T47D (cell line): ENCODE measurements at regions not wholly inside any gene's neighbourhood (a gene's known extent, or its start where the extent isn't known, plus 50 kb on each side); places are given as distances from the start of the nearest gene placed in this dataset.

Source experiments
- DNase-seq, 2 experiments: peaks; one replicate each; pipeline versions ENCODE4 v3.0.0 to v3.0.0-alpha.2; 2011 to 2012; ENCODE audit warnings: low read depth in 1 of 2, low spot score in 1 of 2
- JUND ChIP-seq: IDR thresholded peaks from 2 replicates; pipeline ENCODE4 v1.6.1; 2012; ENCODE audit warnings: low read depth
- in situ Hi-C: cut with HindIII; loops from 2 replicates; pipeline ENCODE4 v1.10.0; 2016; ENCODE audit warnings: low sequenced_read_pairs, low pct_unique_long_range_greater_than_20kb

DNA sequence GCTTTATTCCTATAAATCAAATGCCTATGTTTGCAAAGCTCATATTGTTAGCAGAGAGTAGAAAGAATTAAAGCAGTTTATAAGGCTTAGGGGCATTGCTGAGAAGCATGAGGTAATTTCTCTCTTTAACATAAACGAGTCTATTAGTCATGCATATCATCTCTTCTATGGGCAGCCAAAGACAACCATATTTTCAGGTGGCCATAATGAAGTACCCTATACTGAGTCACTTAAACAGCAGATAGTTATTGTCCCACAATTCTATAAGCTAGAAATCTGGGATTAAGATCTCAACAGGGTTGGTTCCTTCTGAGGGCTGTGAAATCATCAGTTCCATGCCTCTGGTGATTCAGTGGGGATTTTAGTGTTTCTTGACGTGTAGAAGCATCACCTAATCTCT is 277.5 kb downstream of the NR4A2 start:
- no peak for DNase-seq
- in situ Hi-C loops = no loop called here
- no peak for TF ChIP-seq JUND

DNA sequence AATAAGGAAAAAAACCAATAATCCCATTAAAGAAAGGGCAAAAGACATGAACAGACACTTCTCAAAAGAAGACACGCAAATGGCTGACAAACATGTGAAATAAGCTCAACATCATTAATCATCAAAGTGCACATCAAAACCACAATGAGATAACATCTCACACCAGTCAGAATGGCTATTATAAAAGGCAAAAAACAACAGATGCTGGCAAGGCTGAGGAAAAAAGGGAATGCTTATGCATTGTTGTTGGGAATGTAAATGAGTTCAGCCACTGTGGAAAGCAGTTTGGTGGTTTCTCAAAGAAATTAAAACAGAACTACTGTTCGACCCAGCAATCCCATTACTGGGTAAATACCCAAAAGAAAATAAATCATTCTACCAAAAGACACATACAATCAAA is 285.6 kb downstream of the NR4A2 start:
- no peak for DNase-seq
- TF ChIP-seq JUND = no peak
- in situ Hi-C loops = no loop called here

DNA sequence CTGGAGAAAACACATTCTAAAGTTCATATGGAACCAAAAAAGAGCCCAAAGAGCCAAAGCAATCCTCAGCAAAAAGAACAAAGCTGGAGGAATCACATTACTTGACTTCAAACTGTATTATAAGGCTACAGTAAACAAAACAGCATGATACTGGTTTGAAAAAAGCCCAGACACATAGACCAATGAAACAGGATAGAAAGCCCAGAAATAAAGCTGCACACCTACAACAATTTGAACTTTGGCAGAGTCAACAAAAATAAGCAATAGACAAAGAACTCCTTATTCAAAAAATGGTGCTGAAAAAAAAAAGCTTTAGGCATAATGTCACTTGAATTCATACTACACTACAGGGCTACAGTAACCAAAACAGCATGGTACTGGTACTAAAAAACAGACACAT is 289.6 kb downstream of the NR4A2 start:
- in situ Hi-C loops = no loop called here
- DNase-seq = no peak
- TF ChIP-seq JUND = no peak

DNA sequence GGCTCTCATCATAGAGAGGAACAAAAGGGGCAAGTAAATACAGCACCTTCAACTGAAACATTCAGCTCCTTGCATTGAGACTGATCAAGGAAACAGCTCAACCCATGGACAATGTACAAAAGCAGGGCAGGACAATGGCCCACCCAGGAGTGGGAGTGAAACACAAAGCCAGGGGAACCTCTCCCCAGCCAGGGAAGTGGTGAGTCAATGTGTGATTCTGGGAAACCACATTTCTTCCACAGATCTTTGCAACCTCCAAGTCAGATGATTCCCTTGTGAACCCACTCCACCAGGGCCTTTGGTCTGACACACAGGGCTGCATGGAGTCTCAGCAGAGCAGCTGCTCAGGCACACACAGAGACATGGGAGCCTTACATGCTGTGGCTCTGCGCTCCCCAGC is 294.5 kb downstream of the NR4A2 start:
- in situ Hi-C loops = no loop called here
- DNase-seq = no peak
- no peak for TF ChIP-seq JUND

DNA sequence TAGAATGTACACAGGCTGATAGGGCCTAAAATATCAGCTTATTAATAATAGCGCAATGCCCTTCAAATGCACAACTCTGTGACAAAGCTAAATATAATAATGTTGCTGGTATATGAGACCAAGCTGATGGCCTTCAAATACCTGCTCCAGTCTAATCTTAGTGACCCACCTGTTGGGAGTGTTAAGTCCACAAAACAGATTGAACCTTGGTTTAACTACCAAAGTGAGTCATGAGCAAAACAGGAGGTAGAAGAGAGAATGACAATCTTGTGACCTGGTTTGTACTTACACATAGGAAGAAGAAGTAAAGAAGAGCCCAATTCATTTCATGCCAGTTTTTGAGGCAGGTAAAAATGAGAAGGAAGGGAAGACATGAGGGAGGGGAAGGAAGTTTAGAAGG is 295.0 kb downstream of the NR4A2 start:
- in situ Hi-C loops = no loop called here
- no peak for DNase-seq
- no peak for TF ChIP-seq JUND

DNA sequence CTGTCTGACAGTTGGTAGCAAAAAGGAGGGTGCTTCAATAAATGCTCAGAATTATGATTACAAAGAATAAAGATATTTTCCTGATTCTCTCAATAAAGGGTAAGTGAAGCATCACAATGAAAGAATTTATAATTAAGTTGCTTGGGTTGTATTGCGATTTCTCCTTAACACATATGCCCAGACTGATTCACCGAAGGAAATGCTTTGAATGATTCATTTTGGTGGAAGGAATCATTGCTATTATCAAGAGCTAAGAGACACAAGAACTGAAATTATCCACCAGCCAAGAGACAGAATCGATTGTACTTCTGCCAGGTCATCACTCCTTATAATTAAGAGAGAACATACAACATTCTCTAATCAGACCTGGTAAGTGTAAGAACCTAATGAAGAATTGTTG is 301.4 kb downstream of the NR4A2 start:
- DNase-seq = no peak
- in situ Hi-C loops = no loop called here
- no peak for TF ChIP-seq JUND

DNA sequence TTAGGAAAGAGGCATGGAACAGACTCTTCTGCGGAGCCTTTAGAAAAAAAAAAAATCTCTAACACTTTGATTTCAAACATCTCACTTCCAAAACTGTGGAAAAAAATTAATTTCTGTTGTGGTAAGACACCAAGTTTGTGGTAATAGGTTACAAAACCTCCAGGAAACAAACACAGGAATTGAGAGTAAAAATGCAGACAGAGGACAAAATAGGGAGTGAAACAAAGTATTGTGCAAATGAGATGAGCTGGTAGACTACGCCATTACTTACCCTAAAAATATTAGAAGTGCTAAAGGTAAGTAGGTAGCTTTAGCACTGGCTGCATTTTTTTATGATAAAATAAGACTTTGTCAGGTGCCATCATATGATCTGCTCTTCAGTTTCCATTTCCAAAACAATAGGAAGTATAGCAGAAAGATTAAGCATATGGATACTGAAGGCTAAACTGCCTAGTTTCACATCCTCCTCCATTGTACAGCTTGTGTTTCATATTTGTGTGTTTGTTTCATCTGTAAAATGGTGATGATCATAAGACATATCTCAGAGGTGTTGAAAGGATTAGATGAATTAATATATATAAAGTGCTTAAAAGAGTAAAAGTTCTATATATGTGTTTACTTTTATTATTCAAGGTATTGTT is 309.2 kb downstream of the NR4A2 start:
- TF ChIP-seq JUND = no peak
- no peak for DNase-seq
- in situ Hi-C loops = no loop called here

DNA sequence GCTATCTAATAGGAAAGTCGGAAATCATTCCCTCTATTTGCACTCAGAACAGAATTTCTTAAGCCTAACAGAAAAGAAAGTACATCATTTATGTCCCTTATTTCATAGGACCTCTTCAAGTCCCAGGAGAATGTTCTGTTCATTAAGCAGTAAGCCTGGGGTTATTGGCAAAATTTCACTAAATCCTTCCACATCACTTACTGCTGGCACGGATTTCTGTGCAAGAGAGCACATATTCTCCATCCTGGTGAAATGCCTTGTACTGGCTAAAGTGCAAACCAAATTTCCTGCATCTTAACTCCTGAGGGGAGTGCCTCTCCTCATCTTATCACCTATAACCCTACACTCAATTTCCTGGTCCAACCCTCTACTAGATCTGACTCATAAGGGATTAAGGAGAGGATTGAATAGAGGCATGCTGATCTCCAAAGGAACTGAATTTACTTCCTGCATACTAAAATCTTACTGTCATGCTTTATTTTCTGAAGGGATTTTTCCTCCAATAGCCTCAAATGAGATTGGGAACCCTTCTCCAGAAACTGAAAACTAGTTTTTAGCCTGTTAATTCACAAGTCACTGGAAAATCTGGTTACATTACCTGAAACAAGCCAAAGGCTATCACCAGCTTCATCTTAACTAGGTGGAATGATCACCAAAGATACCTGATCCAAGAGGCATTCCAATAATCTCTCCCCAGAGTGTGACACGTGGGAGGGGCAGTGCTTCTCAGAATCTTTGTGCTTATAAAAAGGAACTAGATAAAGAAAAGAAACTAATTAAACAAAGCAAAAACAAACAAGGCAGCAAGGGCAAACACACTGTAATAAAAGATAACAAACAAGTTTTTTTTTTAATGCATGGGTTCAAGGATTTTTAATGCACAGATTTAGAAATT is 311.1 kb downstream of the NR4A2 start:
- DNase-seq = no peak
- in situ Hi-C loops = no loop called here
- no peak for TF ChIP-seq JUND

DNA sequence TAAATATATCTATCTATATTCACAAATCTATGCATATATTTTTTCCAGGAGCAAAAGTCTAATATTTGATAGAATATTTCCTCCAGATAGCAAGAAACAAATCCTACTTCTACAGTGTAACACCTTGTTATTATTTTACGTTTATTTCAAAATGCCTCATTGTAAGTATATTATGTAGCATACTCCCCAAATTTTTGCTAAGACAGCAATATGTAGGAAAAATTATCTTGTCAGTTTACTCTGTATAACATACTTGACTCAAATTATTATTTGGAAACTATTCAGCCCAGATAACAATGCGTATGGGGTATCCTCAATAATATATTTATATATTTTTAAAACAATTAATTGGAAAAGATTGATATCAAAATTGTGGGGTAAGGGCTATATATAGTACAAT is 313.2 kb downstream of the NR4A2 start:
- no peak for DNase-seq
- no peak for TF ChIP-seq JUND
- in situ Hi-C loops = no loop called here

DNA sequence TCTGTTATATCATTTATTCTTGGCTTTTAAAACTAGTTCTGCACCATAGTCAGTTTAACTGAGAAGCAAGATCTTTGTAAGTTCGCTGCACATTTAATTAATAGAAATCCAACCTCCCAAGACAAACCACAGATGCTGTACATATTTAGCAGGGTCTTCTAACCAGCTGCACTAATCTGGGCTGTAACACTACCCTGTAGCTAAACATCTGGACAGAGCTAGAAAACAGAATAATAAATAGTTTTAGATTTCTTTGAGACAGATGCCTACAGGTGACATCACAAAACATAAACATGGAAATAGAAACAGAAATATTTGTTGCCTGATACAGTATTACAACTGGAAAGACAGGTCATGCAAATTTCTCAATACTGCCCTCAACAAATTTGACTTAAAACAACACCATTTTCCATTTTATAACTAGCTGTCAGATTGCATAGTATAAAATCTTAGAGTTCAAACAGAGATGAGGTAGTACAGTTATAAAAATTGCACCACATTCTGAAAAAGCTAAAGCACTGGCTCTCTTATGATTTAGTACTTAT is 315.1 kb downstream of the NR4A2 start:
- TF ChIP-seq JUND = no peak
- DNase-seq = no peak
- in situ Hi-C loops = no loop called here

DNA sequence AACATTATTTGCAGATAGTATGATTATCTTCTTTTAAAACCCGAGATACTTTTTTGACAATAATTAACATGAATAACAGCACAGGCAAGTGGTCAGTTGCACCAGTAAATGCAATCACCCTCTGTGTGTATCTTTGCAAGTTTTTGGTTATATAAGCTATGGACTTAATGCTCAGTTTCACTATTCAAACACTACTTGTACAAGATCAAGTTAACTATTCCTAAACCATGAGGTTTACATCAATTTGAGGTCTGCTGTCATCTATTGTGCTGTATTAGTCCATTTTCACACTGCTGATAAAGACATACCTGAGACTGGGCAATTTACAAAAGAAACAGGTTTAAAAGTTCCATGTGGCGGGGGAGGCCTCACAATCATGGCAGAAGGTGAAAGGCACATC is 323.2 kb downstream of the NR4A2 start:
- no peak for TF ChIP-seq JUND
- in situ Hi-C loops = no loop called here

DNA sequence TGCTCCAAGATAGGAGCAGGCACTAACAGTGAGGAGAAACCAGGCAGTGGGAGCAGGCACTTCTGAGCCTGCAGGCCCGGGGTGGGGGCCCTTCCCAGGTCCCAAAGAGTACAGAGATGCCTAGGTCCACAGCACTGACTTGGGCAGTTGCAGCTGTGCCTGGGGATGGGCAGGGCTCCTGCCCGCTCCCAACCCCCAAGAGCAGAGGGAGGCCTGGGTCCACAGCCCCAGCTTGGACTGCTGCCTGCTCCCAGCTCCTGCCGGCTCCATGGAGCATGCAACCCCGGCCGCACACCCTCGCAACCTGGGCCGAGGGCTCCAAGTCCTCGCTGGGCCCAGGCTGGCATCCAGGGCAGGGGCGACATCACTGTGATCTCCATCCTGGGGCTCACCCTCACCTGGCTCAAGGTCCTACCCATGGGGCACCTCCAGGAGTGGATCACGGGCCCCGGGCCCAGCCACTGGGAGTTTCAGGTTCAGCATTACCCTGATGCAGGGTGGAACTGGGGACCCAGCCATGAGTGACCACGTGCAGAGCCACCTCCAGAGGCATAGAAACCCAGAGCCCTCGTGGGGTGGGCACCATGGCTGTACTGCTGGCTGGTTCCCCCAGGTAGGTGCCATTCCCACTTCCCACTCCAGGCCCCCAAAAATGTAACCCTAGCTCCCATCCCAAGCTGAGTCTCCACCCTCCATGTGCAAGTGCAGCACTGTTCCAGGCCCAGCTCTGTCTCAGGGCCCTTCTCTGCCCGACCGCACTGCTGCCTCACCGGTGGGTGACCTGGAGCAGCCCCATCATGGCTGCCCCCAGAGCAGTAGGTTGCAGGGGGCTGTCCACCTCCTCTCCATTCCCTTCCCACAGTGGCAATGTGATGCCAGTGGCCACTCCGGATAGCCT is 325.6 kb downstream of the NR4A2 start:
- DNase-seq = no peak
- no peak for TF ChIP-seq JUND
- in situ Hi-C loops = no loop called here

More for the DNA sequence above, 323.2 kb downstream of the NR4A2 start:
- DNase-seq = no peak
